ENCODE measurements at regions not wholly inside any gene's neighbourhood (a gene's known extent, or its start where the extent isn't known, plus 50 kb on each side); places are given as distances from the start of the nearest gene placed in this dataset.

- no peak for TF ChIP-seq EZH2 (IDR thresholded peaks at IDR 0.05; ENCODE audit: low read depth, unreplicated experiment)
- no peaks in the 10 kb centered on the region for H3K27me3 Mint-ChIP-seq (ENCODE audit: insufficient read depth, low read depth, poor library complexity)
- no peaks in the 10 kb centered on the region for H3F3A ChIP-seq (replicated peaks; ENCODE audit: low read depth)
- ATAC-seq = no peak
- no peak overlapping the region for H3K27ac ChIP-seq (ENCODE audit: low read depth)
- no peak for DNase-seq (ENCODE audit: low spot score)
- H3K4me3 ChIP-seq = no peak overlapping the region
- H2AFZ ChIP-seq = no peak overlapping the region
- no peak overlapping the region for H3K4me3 Mint-ChIP-seq
- no peaks in the 10 kb centered on the region for H4K20me1 ChIP-seq (replicated peaks; ENCODE audit: insufficient read depth)
- H3K9me3 Mint-ChIP-seq = no peaks in the 10 kb centered on the region; the same call in 2 of the 3 replicates
- H3K36me3 Mint-ChIP-seq (ENCODE audit: low read depth) = no peaks in the 10 kb centered on the region
- H3K79me2 ChIP-seq (replicated peaks; ENCODE audit: insufficient read depth) = no peaks in the 10 kb centered on the region
- no peaks in the 10 kb centered on the region for H3K27me3 ChIP-seq (ENCODE audit: insufficient read depth)
- 0 out of 3 replicates have a peak, but pooled peaks cover 3% of the 10 kb centered on the region for H3K4me1 Mint-ChIP-seq
- no peaks in the 10 kb centered on the region for H3K9me2 ChIP-seq (ENCODE audit: insufficient read depth)
- no peak overlapping the region for H3K4me2 ChIP-seq
- H3K27ac Mint-ChIP-seq = no peak overlapping the region
- no peaks in the 10 kb centered on the region for H3K4me1 ChIP-seq (ENCODE audit: insufficient read depth)
- H3K36me3 ChIP-seq (ENCODE audit: insufficient read depth) = no peaks in the 10 kb centered on the region
These were observed 498.9 kb downstream of the NPHP4 start for GRCh38 chr1:5493275-5493674.

GRCh38 chr1:5492846-5493245 lies 499.4 kb downstream of the NPHP4 start:
- no peaks in the 10 kb centered on the region for H3K36me3 Mint-ChIP-seq (ENCODE audit: low read depth)
- no peaks in the 10 kb centered on the region; the same call in 2 of the 3 replicates for H3K9me3 Mint-ChIP-seq
- H3F3A ChIP-seq (replicated peaks; ENCODE audit: low read depth) = no peaks in the 10 kb centered on the region
- ATAC-seq (no peak; the same call in 2 of the 3 replicates), DNase-seq (ENCODE audit: low spot score) (no peak)
- H3K4me1 ChIP-seq (ENCODE audit: insufficient read depth) = no peaks in the 10 kb centered on the region
- H3K4me2 ChIP-seq = no peak overlapping the region
- H3K27me3 Mint-ChIP-seq (ENCODE audit: insufficient read depth, low read depth, poor library complexity) = no peaks in the 10 kb centered on the region
- no peak overlapping the region for H3K27ac ChIP-seq (ENCODE audit: low read depth)
- H3K27ac Mint-ChIP-seq = no peak overlapping the region
- H3K9me2 ChIP-seq (ENCODE audit: insufficient read depth) = no peaks in the 10 kb centered on the region
- no peak overlapping the region for H2AFZ ChIP-seq
- no peak overlapping the region for H3K4me3 ChIP-seq
- H3K27me3 ChIP-seq (ENCODE audit: insufficient read depth) = no peaks in the 10 kb centered on the region
- H3K36me3 ChIP-seq (ENCODE audit: insufficient read depth) = no peaks in the 10 kb centered on the region; the same call in 1 of the 2 replicates
- 0 out of 3 replicates have a peak, but pooled peaks cover 3% of the 10 kb centered on the region for H3K4me1 Mint-ChIP-seq
- no peaks in the 10 kb centered on the region for H4K20me1 ChIP-seq (replicated peaks; ENCODE audit: insufficient read depth)
- no peaks in the 10 kb centered on the region for H3K79me2 ChIP-seq (replicated peaks; ENCODE audit: insufficient read depth)
- no peak overlapping the region for H3K4me3 Mint-ChIP-seq
- TF ChIP-seq STAT1 (IDR thresholded peaks at IDR 0.05; ENCODE audit: unreplicated experiment) = no peak
- no peak for TF ChIP-seq REST (IDR thresholded peaks at IDR 0.05; ENCODE audit: unreplicated experiment)
- TF ChIP-seq ETS1 (IDR thresholded peaks at IDR 0.05) = no peak
- no peak for TF ChIP-seq ZNF331 (CRISPR knock-in tag; IDR thresholded peaks at IDR 0.05; ENCODE audit: low read depth)
- TF ChIP-seq POLR2AphosphoS5 (IDR thresholded peaks at IDR 0.05; ENCODE audit: low read depth) = no peak
- no peak for TF ChIP-seq JUNB (IDR thresholded peaks at IDR 0.05; ENCODE audit: unreplicated experiment)
- no peak for TF ChIP-seq CTCF (conservative IDR thresholded peaks at IDR 0.05; ENCODE audit: low read depth in 2 of 2)
- TF ChIP-seq ZNF114 (CRISPR knock-in tag; IDR thresholded peaks at IDR 0.05) = no peak
- TF ChIP-seq EZH2phosphoT487 (IDR thresholded peaks at IDR 0.05; ENCODE audit: unreplicated experiment) = no peak
- no peak for TF ChIP-seq CREB1 (CRISPR knock-in tag; IDR thresholded peaks at IDR 0.05; ENCODE audit: low read depth)
- no peak for TF ChIP-seq NANOG (IDR thresholded peaks at IDR 0.05; ENCODE audit: borderline replicate concordance)
- no peak for TF ChIP-seq EZH2 (IDR thresholded peaks at IDR 0.05; ENCODE audit: low read depth, unreplicated experiment)
